IMR-90 (cell line): ENCODE measurements at regions not wholly inside any gene's neighbourhood (a gene's known extent, or its start where the extent isn't known, plus 50 kb on each side); places are given as distances from the start of the nearest gene placed in this dataset.

ENCODE experiments used
- CTCF ChIP-seq: conservative IDR thresholded peaks from 2 replicates; pipeline ENCODE4 v1.5.1; 2012; ENCODE audit warnings: mild to moderate bottlenecking, low read depth, low read length, improper control_type of control experiment
- MAFK ChIP-seq: IDR thresholded peaks from 2 replicates; pipeline ENCODE4 v1.6.1; 2012; ENCODE audit warnings: low read depth, low read length, improper control_type of control experiment
- POLR2A ChIP-seq: IDR thresholded peaks from 2 replicates; pipeline ENCODE4 v1.6.1; 2012; ENCODE audit warnings: mild to moderate bottlenecking, low read depth, low read length
- RAD21 ChIP-seq: IDR thresholded peaks from 2 replicates; pipeline ENCODE4 v1.6.1; 2012; ENCODE audit warnings: low read length, improper control_type of control experiment

GRCh38 chr6:76416821-76417605 lies 344.6 kb upstream of the IMPG1 start:
- TF ChIP-seq CTCF (no peak), MAFK (no peak), RAD21 (no peak), POLR2A (no peak)
